Large intestine (tissue), 3 donors: ENCODE measurements at regions not wholly inside any gene's neighbourhood (a gene's known extent, or its start where the extent isn't known, plus 50 kb on each side); places are given as distances from the start of the nearest gene placed in this dataset.
A peak's percentile ranks its signal among the peaks of the same experiment; 100 is the strongest.

ENCODE experiments used
- DNase-seq, 2 donors: peaks; one replicate each; pipeline versions ENCODE4 v3.0.0 to v3.0.0-alpha.2; 2013
- H3K27ac ChIP-seq: one replicate; pipeline ENCODE4 v1.5.1; 2013; ENCODE audit warnings: low read length
- H3K27me3 ChIP-seq: 2 replicates; pipeline ENCODE4 v1.6.1; 2013; ENCODE audit warnings: low read length; ENCODE audit not compliant: control insufficient read depth, insufficient read depth
- H3K36me3 ChIP-seq: 2 replicates; pipeline ENCODE4 v1.6.1; 2013; ENCODE audit warnings: low read length; ENCODE audit not compliant: control insufficient read depth, insufficient read depth
- H3K4me1 ChIP-seq: one replicate; pipeline ENCODE4 v1.6.1; 2013; ENCODE audit warnings: low read length; ENCODE audit not compliant: control insufficient read depth, insufficient read depth
- H3K4me3 ChIP-seq: one replicate; pipeline ENCODE4 v1.5.1; 2013; ENCODE audit warnings: low read length
- H3K9me3 ChIP-seq: one replicate; pipeline ENCODE4 v1.6.1; 2013; ENCODE audit warnings: mild to moderate bottlenecking, low read depth, low read length, moderate library complexity; ENCODE audit not compliant: control insufficient read depth
- WGBS: methylation state at CpG from one replicate; pipeline ENCODE4 v1.1.5; 2013; ENCODE audit warnings: low lambda C conversion rate; ENCODE audit not compliant: insufficient coverage; 5-methylcytosine and 5-hydroxymethylcytosine counted together

DNA sequence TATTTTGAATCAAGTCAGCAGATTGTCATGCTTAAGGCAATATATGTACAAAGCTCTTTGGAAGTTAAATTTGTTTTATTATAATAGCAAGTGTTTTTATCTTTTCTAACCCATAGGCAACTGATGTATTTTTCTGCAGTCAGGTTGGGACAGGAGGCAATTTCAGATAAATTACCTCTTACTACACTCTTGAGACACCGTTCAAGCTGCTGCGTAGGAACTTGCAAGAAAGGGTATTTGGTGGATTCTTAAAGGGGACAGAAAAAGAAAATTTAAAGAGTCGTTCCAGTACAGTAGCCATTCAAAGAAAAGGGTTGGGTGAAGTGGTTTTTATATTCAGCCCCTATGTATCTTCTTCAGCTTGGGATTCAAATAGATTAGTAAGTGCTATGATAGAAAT, 112.4 kb upstream of the APC start:
- H3K27me3 ChIP-seq = peaks cover 5% of the 10 kb centered on the region
- H3K4me1 ChIP-seq = peaks cover 11% of the 10 kb centered on the region
- 88% methylated on average over 3 of the region's 3 CpGs for WGBS
- DNase-seq = no peak
- H3K36me3 ChIP-seq = no peaks in the 10 kb centered on the region
- H3K4me3 ChIP-seq = no peak overlapping the region
- no peaks in the 10 kb centered on the region for H3K9me3 ChIP-seq
- no peak overlapping the region for H3K27ac ChIP-seq

DNA sequence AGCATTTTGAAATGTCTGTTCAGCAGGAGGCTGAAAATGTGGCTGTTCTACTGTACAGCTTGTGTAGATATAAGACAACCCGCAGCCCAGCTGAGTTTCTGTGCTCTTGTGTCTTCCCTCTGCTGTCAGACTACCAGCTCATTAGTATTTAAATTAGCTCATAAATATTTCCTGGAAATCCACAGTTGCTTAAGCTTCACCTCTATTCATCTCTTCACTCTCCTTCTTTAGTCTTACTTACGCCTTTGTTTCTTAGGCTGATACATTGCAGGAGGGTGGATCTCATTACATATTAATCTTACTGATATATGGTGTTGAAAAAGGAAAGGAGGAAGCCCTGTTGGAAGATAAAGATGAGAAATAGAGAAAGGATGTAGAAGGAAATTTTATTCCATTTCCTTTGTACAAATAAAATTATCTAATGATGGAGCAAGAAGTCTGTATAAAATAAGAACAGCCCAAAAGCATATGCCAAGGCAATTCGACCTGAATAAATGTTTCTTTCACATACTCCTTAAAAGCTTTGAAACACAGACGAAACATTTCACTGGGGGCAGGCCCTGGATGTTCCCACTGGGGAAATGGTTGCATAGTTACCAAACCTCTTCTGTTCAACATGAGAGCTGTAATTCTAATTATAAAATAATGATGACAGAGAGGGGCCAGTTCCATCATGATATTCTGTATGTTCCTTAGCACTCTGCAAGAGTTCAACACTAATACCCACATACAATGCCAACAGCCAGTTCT, 111.8 kb upstream of the APC start:
- Histone ChIP-seq H3K9me3 (no peaks in the 10 kb centered on the region), H3K4me3 (no peak overlapping the region), H3K27ac (no peak overlapping the region), H3K27me3 (peaks cover 5% of the 10 kb centered on the region), H3K36me3 (no peaks in the 10 kb centered on the region), H3K4me1 (peaks cover 12% of the 10 kb centered on the region)
- 60% methylated on average over 1 of the region's 4 CpGs for WGBS
- DNase-seq = no peak

DNA sequence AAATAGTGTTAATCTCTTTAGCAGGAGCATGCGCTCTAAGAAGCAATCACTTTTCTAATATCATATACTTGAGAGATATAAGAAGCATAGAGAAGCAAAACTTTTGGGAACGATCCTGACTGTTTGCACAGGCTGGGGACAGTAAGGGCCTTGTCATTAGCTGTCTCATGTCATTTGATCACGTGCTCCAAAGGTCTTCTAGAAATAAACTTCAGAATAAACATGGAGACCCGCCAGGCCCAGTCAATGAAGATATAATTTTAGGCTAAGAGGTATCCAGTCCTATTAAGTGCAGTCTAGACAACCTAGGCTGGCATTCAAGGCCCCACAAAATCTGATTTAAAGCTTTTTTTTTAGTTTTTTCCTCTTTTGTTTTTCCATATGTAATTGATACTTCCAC, 111.0 kb upstream of the APC start:
- H3K27me3 ChIP-seq = peaks cover 5% of the 10 kb centered on the region
- H3K9me3 ChIP-seq = no peaks in the 10 kb centered on the region
- H3K27ac ChIP-seq = no peak overlapping the region
- H3K4me3 ChIP-seq = no peak overlapping the region
- H3K36me3 ChIP-seq = no peaks in the 10 kb centered on the region
- 43% methylated on average over 1 of the region's 4 CpGs for WGBS
- DNase-seq = no peak
- H3K4me1 ChIP-seq = peaks cover 19% of the 10 kb centered on the region

DNA sequence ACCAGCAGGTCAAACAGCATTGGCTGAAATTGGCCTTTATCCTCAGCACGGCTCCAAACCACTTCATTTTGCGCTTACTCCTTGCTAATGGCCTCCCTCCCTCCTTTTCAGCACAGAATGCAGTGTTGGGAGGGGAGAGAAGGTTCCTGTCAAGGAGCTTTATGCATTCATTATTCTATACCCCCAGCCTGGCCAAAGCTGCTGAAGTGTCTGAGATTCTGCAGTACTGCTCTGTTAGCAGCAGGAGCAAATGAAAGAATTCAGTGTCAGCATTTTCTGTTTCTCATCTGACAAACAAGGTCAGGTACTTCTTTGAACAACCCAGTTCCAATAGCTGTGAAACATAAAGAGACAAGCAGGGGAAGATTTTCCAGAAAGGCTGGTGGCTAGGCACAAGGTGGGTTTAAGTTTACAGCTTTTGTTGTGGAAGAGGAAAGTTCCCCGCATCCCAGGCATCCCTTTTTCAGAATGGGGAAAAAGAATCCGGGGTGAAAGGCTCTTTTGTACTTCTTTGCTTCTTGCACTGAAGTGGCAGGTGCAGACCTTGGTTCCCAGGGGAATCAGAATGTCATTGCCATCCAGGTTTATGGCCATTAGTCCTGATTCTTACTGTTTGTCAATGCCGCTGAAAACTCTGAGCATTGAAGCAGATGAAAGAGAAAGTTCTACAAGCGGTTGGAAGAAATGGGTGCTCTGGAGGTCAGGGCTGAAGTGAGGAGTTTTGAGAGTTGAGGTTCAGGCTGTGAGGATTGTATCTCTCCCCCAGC, 109.3 kb upstream of the APC start:
- peak overlapping the region; percentile 19 for H3K4me3 ChIP-seq
- DNase-seq = peak in 1 of 2 donors; percentile 50
- 50% methylated on average over 1 of the region's 6 CpGs for WGBS
- H3K27ac ChIP-seq = peak overlapping the region; percentile 83
- H3K4me1 ChIP-seq = peaks cover 19% of the 10 kb centered on the region
- peaks cover 3% of the 10 kb centered on the region for H3K27me3 ChIP-seq
- peaks cover 3% of the 10 kb centered on the region for H3K9me3 ChIP-seq
- no peaks in the 10 kb centered on the region for H3K36me3 ChIP-seq

DNA sequence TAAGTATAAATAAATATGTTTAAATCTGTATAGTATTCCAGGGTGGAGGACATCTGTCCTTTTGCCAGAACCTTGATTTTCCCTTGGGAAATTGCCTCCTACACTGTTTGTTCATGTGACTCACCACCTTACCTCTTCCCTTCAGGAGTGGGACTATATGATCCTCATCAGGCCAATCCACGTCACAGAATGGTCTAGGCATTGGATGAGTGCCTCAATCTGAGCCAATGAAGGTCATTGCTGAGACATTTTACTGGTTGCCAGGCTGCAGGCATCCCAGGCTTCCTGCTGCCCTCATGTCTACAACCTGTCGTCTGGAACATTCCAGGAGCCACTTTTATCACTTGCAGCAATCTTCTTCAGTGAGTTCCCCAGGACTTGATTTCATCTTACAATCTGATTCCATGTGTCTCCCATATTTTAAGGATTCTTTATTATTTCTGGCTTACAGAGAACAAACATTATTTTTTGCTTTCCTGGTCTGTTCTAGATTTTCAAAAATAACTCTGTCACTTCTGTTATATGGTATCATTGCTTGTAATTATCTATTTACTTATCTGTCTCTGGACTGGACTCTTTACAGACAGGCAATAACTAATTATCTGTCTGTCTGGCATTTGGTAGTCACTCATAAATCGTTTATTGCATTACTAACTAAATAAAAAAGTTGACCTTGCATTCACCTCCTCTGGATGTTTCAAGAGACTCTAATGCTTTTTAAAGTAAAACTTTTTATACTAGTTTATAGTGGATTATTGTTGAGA, 107.3 kb upstream of the APC start:
- H3K9me3 ChIP-seq = peaks cover 4% of the 10 kb centered on the region
- H3K36me3 ChIP-seq = no peaks in the 10 kb centered on the region
- no peak overlapping the region for H3K4me3 ChIP-seq
- no CpG with 5 or more reads among the region's 3 CpGs for WGBS
- no peaks in the 10 kb centered on the region for H3K27me3 ChIP-seq
- H3K27ac ChIP-seq = peak overlapping the region; percentile 83
- peak; percentile 56 to 72 for DNase-seq
- H3K4me1 ChIP-seq = peaks cover 26% of the 10 kb centered on the region

DNA sequence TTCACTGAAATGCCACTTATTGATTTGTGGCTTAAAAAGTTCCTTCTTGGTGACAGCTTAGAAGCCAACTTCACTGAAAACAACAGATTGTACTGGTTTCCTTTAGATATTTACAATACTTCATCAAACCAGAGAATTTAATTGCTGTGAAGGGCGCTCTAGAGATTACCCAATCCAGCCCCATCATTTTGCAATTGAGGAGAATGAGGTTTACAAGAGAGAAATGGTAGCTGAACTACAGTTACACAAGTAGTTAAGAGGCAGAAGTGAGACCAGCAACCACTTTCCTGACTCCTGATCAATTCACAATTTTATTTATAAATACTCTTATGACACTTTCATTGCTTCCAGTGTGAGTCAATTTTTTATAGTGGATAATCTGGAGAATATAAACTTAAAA, 103.5 kb upstream of the APC start:
- no peaks in the 10 kb centered on the region for H3K27me3 ChIP-seq
- WGBS = no CpG with 5 or more reads among the region's 1 CpG
- no peak overlapping the region for H3K4me3 ChIP-seq
- no peaks in the 10 kb centered on the region for H3K36me3 ChIP-seq
- H3K4me1 ChIP-seq = peaks cover 26% of the 10 kb centered on the region
- H3K9me3 ChIP-seq = peaks cover 4% of the 10 kb centered on the region
- H3K27ac ChIP-seq = peak overlapping the region; percentile 88
- no peak for DNase-seq

DNA sequence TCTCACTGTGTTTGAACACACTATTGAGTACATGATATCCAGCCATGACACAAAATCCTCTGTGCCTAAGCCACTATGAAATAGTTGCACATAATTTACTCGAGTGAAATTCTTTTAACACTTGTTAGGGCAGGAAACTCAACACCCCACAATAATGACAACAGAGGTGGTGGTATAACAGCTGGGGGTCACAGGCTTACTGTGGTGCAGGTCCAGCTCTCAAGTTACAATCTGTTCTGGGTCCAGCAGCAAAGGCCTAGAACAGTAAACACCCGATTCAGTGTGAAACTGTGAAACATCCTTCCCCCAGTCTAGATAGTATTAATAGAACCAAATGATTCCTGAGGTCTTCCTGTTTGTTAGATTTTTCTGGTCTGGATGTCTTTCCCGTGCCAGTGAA, 102.9 kb upstream of the APC start:
- Histone ChIP-seq H3K36me3 (no peaks in the 10 kb centered on the region), H3K27me3 (no peaks in the 10 kb centered on the region), H3K27ac (peak overlapping the region; percentile 88), H3K4me1 (peaks cover 24% of the 10 kb centered on the region), H3K9me3 (peaks cover 4% of the 10 kb centered on the region), H3K4me3 (no peak overlapping the region)
- no peak for DNase-seq
- no CpG with 5 or more reads among the region's 3 CpGs for WGBS

DNA sequence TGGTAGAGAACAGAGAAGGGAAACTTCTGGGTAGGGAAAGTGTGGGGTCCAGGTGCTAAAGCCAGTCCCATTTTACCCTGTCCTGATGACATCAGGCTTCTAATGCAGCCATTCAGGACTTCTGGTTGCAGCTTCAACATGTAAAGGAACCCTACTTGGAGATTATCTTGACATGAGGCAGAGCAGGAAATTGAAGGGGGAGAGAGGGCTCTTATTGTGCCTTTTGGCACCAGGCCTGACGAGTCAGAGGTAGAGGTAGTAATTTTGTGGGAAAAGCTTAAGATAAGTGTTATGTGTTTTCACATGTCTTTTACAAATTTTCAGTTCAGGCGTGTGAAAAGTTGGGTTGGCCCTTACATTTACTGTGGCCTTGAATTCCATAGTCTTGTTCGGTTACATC, 102.4 kb upstream of the APC start:
- H3K4me1 ChIP-seq = peaks cover 24% of the 10 kb centered on the region
- H3K9me3 ChIP-seq = peaks cover 4% of the 10 kb centered on the region
- WGBS = 100% methylated on average over 2 of the region's 3 CpGs
- H3K4me3 ChIP-seq = no peak overlapping the region
- no peaks in the 10 kb centered on the region for H3K27me3 ChIP-seq
- DNase-seq = no peak
- peak overlapping the region; percentile 88 for H3K27ac ChIP-seq
- no peaks in the 10 kb centered on the region for H3K36me3 ChIP-seq

DNA sequence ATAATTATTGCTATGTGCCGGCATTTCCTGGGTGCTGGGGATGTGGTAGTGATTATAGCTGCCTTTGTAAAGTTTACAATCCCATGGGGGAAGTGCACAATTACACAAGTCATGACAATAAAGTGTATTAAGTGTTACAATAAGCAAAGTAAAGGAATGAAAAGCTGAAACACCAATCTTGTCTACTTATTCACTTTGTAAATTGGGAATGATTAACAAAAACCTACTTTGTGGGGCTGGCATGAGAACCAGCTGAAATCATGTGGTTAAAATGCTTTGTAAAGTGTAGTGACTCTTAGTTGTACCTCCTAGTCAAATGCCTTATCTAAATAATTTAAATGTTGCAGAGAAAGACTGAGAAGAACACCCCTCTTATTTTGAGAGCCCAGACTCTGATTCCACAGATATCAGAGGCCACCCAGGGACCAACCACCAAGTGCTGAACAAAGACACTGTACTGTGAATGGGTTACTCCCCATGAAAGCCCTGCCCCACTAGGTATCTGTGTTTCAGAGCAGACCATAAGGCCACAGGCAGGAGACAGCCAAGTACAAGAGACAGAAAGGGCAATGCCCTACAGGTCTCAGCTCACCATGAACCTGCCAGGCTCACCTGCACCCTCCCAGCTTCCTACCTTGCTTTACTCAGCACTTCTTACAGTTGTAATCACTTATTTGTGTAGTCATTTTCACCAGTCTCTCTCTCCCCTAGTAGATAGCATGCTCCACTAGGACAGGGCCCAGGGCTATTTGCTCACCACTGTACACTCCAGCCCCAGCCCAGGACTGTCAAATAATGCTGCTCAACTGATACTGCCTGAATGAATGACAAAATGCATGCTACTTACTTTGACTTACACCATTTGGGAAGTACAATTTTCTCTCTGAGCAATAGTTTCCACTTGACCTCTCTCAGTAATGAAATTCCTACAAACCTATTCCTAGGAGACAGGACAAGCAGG, 101.6 kb upstream of the APC start:
- WGBS = no CpG with 5 or more reads among the region's 1 CpG
- peak overlapping the region; percentile 88 for H3K27ac ChIP-seq
- H3K36me3 ChIP-seq = no peaks in the 10 kb centered on the region
- peaks cover 22% of the 10 kb centered on the region for H3K4me1 ChIP-seq
- H3K9me3 ChIP-seq = peaks cover 4% of the 10 kb centered on the region
- H3K27me3 ChIP-seq = no peaks in the 10 kb centered on the region
- no peak overlapping the region for H3K4me3 ChIP-seq
- peak; percentile 87 to 92 for DNase-seq
